DND-41 (cell line): ENCODE measurements at regions not wholly inside any gene's neighbourhood (a gene's known extent, or its start where the extent isn't known, plus 50 kb on each side); places are given as distances from the start of the nearest gene placed in this dataset.
A peak's percentile ranks its signal among the peaks of the same experiment; 100 is the strongest.

Source experiments
- ATAC-seq: fragments of 200-7000 bp; cut with Tn5 transposase; 3 replicates; pipeline ENCODE4 v1.9.1; 2021; ENCODE audit warnings: low read depth; ENCODE audit not compliant: insufficient read depth
- DNase-seq: peaks from one replicate; pipeline ENCODE4 v3.0.0-alpha.2; 2020
- H2AFZ ChIP-seq: 2 replicates; pipeline ENCODE4 v1.6.0; 2012; ENCODE audit warnings: low read depth, low read length
- H3K27ac ChIP-seq: 2 replicates; pipeline ENCODE4 v1.5.1; 2012; ENCODE audit warnings: low read length, inconsistent platforms
- H3K27me3 ChIP-seq: fragments of 200-600 bp; sonication (generic); 2 replicates; pipeline ENCODE4 v1.6.0; 2012; ENCODE audit warnings: low read length, mild to moderate bottlenecking, inconsistent platforms; ENCODE audit not compliant: insufficient read depth, poor library complexity
- H3K36me3 ChIP-seq: 2 replicates; pipeline ENCODE4 v1.5.1; 2012; ENCODE audit warnings: low read length, inconsistent platforms; ENCODE audit not compliant: insufficient read depth
- H3K4me1 ChIP-seq: 2 replicates; pipeline ENCODE4 v1.5.1; 2012; ENCODE audit warnings: mild to moderate bottlenecking, low read length; ENCODE audit not compliant: insufficient read depth
- H3K4me2 ChIP-seq: 2 replicates; pipeline ENCODE4 v1.6.0; 2012; ENCODE audit warnings: mild to moderate bottlenecking, moderate library complexity, low read length, inconsistent platforms; ENCODE audit not compliant: insufficient read depth
- H3K4me3 ChIP-seq, 2 experiments: fragments of 200-600 bp in 1 of 2; shearing (Covaris generic) in 1 of 2; 2 replicates each; pipeline ENCODE4 v1.5.1; 2012 to 2016; ENCODE audit warnings: inconsistent platforms in 2 of 2, low read length in 2 of 2, mild to moderate bottlenecking in 2 of 2, low read depth in 1 of 2, moderate library complexity in 1 of 2
- H3K79me2 ChIP-seq: 2 replicates; pipeline ENCODE4 v1.6.0; 2012; ENCODE audit warnings: low read length, inconsistent platforms; ENCODE audit not compliant: insufficient read depth
- H3K9ac ChIP-seq: 2 replicates; pipeline ENCODE4 v1.6.0; 2012; ENCODE audit warnings: low read depth, mild to moderate bottlenecking, inconsistent platforms, low read length, moderate library complexity
- H3K9me3 ChIP-seq: 2 replicates; pipeline ENCODE4 v1.5.1; 2012; ENCODE audit warnings: low read length, moderate library complexity, mild to moderate bottlenecking, inconsistent platforms; ENCODE audit not compliant: insufficient read depth, severe bottlenecking
- H4K20me1 ChIP-seq: 2 replicates; pipeline ENCODE4 v1.6.0; 2012; ENCODE audit warnings: low read length; ENCODE audit not compliant: insufficient read depth
- EZH2 ChIP-seq: IDR thresholded peaks from 3 replicates; pipeline ENCODE4 v1.6.1; 2012; ENCODE audit warnings: borderline replicate concordance, low read depth, mild to moderate bottlenecking, moderate library complexity, low read length, inconsistent platforms; ENCODE audit not compliant: severe bottlenecking
- TF ChIP-seq, protein P1 (sequence below): IDR thresholded peaks from 2 replicates; pipeline ENCODE4 v1.5.1; 2012; ENCODE audit warnings: borderline replicate concordance, low read length, moderate library complexity, mild to moderate bottlenecking; ENCODE audit not compliant: poor library complexity, severe bottlenecking; ENCODE audit errors: extremely low read depth

DNA sequence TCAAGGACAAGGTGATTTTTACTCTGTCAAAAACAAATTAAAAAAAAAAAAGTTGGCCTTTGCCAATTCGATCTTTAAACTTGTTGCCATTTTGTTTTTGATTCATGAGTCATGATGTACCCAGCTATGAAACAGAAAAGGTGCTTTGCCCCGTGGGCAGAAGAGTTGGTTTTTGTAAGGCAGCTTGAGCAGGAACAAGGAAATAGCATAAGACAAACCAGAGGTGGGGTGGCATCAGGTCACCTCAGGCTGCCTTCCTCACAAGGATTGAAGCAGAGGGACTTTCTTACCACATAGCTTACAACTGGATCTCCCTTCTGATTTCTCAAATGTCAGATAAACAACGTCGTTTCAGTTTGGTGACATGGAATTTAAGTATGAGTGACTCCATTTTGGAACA is 123.8 kb downstream of the ARL4C start:
- ATAC-seq (no peak), DNase-seq (no peak)
- peak overlapping the region; percentile 42; the same call in 1 of the 2 replicates for H2AFZ ChIP-seq
- peaks cover 53% of the 10 kb centered on the region for H3K4me1 ChIP-seq
- H3K27me3 ChIP-seq: no peaks in the 10 kb centered on the region
- H3K36me3 ChIP-seq: no peaks in the 10 kb centered on the region
- H3K79me2 ChIP-seq: no peaks in the 10 kb centered on the region
- TF ChIP-seq, protein P1, sequence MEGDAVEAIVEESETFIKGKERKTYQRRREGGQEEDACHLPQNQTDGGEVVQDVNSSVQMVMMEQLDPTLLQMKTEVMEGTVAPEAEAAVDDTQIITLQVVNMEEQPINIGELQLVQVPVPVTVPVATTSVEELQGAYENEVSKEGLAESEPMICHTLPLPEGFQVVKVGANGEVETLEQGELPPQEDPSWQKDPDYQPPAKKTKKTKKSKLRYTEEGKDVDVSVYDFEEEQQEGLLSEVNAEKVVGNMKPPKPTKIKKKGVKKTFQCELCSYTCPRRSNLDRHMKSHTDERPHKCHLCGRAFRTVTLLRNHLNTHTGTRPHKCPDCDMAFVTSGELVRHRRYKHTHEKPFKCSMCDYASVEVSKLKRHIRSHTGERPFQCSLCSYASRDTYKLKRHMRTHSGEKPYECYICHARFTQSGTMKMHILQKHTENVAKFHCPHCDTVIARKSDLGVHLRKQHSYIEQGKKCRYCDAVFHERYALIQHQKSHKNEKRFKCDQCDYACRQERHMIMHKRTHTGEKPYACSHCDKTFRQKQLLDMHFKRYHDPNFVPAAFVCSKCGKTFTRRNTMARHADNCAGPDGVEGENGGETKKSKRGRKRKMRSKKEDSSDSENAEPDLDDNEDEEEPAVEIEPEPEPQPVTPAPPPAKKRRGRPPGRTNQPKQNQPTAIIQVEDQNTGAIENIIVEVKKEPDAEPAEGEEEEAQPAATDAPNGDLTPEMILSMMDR: no peak
- no peak for TF ChIP-seq EZH2
- no peaks in the 10 kb centered on the region for H3K9me3 ChIP-seq
- no peak overlapping the region for H3K9ac ChIP-seq
- no peak overlapping the region for H3K4me3 ChIP-seq
- H4K20me1 ChIP-seq: no peaks in the 10 kb centered on the region
- H3K27ac ChIP-seq: peak overlapping the region; percentile 79
- no peak overlapping the region for H3K4me2 ChIP-seq

DNA sequence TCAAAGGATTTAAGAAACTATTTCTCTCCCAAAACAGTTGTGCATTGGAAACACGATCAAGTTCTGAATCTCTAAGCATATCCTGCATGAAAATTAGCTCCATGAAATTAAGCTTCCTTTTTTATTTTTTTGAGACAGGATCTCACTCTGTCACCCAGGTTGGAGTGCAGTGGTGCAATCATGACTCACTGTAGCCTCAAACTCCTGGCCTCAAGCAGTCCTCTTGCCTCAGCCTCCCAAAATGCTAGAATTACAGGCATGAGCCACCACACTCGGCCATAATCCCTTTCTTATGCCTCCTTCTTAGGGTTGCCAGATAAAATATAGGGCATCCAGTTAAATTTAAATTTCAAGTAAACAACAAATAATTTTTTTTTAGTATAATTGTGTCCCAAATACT is 124.4 kb downstream of the ARL4C start:
- DNase-seq (no peak), ATAC-seq (no peak)
- Histone ChIP-seq H4K20me1 (no peaks in the 10 kb centered on the region), H3K79me2 (no peaks in the 10 kb centered on the region), H3K4me3 (peak overlapping the region in 1 of 2 experiments; percentile 8; a peak in 1 of 4 replicates), H3K4me1 (peaks cover 55% of the 10 kb centered on the region), H3K36me3 (no peaks in the 10 kb centered on the region), H3K27me3 (no peaks in the 10 kb centered on the region), H3K9ac (peak overlapping the region; percentile 33), H3K4me2 (peak overlapping the region; percentile 56), H3K27ac (peak overlapping the region; percentile 79), H3K9me3 (no peaks in the 10 kb centered on the region), H2AFZ (peak overlapping the region; percentile 58)
- TF ChIP-seq EZH2: no peak
- TF ChIP-seq, protein P1: no peak

DNA sequence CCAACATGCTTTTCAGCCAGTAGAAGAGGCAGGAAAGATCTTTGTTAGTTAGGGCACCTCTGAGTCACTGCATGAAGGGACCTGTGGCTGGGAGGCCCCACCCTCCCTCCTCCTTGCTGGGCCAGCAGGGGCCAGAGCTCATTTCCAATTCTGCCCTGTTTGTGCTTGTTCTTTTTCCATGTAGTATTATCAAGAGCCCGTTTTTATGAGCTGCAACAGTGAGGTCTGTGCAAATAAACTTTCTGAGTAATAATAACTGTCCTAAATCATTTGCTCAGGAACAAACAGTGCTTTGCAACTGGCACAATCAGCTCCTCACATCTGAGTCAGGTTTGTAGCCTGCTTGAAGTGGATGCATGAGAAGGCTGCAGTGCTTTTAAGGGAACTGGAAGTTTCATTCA is 128.0 kb downstream of the ARL4C start:
- H2AFZ ChIP-seq: 0 out of 2 replicates have a peak overlapping the region, but pooled peaks have one; percentile 19
- no peaks in the 10 kb centered on the region for H3K36me3 ChIP-seq
- ATAC-seq (peak; percentile 79), DNase-seq (peak; percentile 53)
- H4K20me1 ChIP-seq: no peaks in the 10 kb centered on the region
- H3K9ac ChIP-seq: no peak overlapping the region; the same call in 1 of the 2 replicates
- H3K9me3 ChIP-seq: no peaks in the 10 kb centered on the region
- peak overlapping the region; percentile 57 for H3K27ac ChIP-seq
- H3K4me1 ChIP-seq: peaks cover 67% of the 10 kb centered on the region
- no peak overlapping the region for H3K4me3 ChIP-seq
- no peaks in the 10 kb centered on the region for H3K27me3 ChIP-seq
- H3K79me2 ChIP-seq: no peaks in the 10 kb centered on the region
- TF ChIP-seq, protein P1: no peak
- H3K4me2 ChIP-seq: no peak overlapping the region

DNA sequence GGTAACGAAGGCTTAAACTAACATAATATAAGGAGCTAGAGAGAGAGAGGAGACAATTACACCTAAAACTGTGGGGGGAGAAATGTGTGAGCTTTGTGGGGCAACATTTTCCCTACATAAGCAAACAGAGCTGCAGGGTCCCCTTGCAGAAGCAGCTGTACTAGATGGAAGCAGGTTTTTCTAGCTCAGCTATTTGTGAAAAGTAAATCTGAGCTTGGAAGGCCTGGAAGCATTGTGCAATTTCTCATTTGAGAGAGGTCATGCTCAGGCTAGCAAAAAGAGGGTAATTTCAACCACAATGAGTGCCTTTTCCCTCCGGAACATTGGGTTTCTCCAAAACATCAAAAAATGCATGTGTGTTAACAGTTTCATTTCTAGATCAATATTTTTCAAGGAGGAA is 130.0 kb downstream of the ARL4C start:
- H3K9ac ChIP-seq: no peak overlapping the region
- peaks cover 55% of the 10 kb centered on the region for H3K4me1 ChIP-seq
- no peaks in the 10 kb centered on the region for H3K27me3 ChIP-seq
- H2AFZ ChIP-seq: peak overlapping the region; percentile 50
- no peak overlapping the region for H3K4me3 ChIP-seq
- TF ChIP-seq EZH2: no peak
- TF ChIP-seq, protein P1: no peak
- H3K9me3 ChIP-seq: no peaks in the 10 kb centered on the region
- H3K36me3 ChIP-seq: no peaks in the 10 kb centered on the region
- DNase-seq: no peak
- no peaks in the 10 kb centered on the region for H4K20me1 ChIP-seq
- no peaks in the 10 kb centered on the region for H3K79me2 ChIP-seq
- ATAC-seq: no peak
- H3K4me2 ChIP-seq: no peak overlapping the region
- H3K27ac ChIP-seq: peak overlapping the region; percentile 49
